Left ventricle myocardium inferior (tissue), 1 donor: ENCODE measurements at regions not wholly inside any gene's neighbourhood (a gene's known extent, or its start where the extent isn't known, plus 50 kb on each side); places are given as distances from the start of the nearest gene placed in this dataset.

Experiments used
- DNase-seq: peaks from one replicate; pipeline ENCODE4 v3.0.0-alpha.2; 2020
- H3K27ac ChIP-seq: fragments of 200-600 bp; replicated peaks from 2 replicates; pipeline ENCODE4 v1.8.0; 2021
- H3K27me3 ChIP-seq: fragments of 200-600 bp; 2 replicates; pipeline ENCODE4 v1.8.0; 2021; ENCODE audit warnings: low read depth
- H3K36me3 ChIP-seq: fragments of 200-600 bp; 2 replicates; pipeline ENCODE4 v1.8.0; 2021
- H3K4me1 ChIP-seq: fragments of 200-600 bp; 2 replicates; pipeline ENCODE4 v1.8.0; 2021
- H3K4me3 ChIP-seq: fragments of 200-600 bp; 2 replicates; pipeline ENCODE4 v1.8.0; 2021; ENCODE audit warnings: mild to moderate bottlenecking, moderate library complexity
- H3K9me3 ChIP-seq: fragments of 200-600 bp; replicated peaks from 2 replicates; pipeline ENCODE4 v1.8.0; 2021
- intact Hi-C: fragments of 100-400 bp; cut with micrococcal nuclease; formaldehyde crosslinking; loops from one replicate; pipeline ENCODE4 v1.11.0; 2022
- TF ChIP-seq, protein P1 (sequence below): fragments of 200-600 bp; IDR thresholded peaks from 2 replicates; pipeline ENCODE4 v1.8.0; 2021; ENCODE audit warnings: antibody characterized with exemption, mild to moderate bottlenecking, borderline replicate concordance
- donor health status: DM: no; HTN: yes; CAD: no; lungs with severe emphysema.

DNA sequence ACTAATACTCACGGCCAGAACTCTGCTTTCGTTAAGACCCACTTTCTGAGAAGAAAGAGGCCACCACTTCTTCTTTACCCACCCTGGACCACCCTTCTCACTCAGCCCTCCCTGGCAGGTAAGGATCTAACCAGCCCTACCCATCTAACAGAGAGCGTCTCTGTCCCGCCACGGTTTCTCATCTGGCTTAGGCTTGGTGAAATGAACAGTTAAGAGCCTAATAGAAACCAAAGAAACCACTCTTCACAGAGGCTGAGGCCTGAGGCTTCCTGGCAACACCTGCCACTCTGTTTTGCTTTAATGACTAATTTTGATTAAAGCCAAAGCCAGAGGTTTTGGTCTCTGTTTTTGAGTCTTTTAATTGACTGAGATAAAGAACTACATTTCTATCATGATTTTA is 354.1 kb upstream of the SLC30A5 start:
- intact Hi-C loops: no loop called here
- Histone ChIP-seq H3K4me3 (no peak overlapping the region), H3K27ac (no peak overlapping the region), H3K4me1 (no peaks in the 10 kb centered on the region), H3K9me3 (no peaks in the 10 kb centered on the region), H3K27me3 (no peaks in the 10 kb centered on the region), H3K36me3 (no peaks in the 10 kb centered on the region)
- TF ChIP-seq, protein P1, sequence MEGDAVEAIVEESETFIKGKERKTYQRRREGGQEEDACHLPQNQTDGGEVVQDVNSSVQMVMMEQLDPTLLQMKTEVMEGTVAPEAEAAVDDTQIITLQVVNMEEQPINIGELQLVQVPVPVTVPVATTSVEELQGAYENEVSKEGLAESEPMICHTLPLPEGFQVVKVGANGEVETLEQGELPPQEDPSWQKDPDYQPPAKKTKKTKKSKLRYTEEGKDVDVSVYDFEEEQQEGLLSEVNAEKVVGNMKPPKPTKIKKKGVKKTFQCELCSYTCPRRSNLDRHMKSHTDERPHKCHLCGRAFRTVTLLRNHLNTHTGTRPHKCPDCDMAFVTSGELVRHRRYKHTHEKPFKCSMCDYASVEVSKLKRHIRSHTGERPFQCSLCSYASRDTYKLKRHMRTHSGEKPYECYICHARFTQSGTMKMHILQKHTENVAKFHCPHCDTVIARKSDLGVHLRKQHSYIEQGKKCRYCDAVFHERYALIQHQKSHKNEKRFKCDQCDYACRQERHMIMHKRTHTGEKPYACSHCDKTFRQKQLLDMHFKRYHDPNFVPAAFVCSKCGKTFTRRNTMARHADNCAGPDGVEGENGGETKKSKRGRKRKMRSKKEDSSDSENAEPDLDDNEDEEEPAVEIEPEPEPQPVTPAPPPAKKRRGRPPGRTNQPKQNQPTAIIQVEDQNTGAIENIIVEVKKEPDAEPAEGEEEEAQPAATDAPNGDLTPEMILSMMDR: no peak
- DNase-seq: no peak

DNA sequence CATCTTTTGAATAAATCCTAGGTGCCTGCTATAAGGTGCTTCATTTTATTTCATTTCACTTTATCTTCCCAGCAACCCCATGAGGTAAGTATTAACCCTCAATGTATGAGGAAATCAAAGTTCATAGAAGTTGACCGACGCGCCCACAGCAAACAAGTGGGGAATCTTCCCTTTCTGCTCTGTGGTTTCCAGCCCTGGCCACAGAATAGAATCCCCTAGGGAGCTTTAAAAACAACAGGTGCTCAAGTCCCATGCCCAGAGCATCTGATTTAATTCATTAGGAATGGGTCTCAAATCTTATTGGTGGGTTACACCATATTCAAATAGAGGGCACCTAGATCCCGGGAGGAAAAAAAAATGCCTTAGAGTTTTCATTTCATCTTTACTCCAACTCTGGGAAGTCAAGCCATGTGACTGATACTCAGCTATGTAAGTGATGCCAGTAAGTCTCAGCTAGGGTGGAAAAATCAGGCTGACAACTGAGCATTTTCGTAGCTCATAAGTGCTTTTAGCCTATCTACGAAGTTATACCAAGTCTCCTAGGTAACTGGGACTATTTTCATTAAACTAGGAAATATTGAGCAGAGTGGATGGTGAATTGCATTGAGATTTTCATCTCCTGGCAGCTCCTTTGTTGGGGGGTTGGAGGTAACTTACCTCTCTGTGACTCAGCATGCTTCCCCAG is 353.4 kb upstream of the SLC30A5 start:
- Histone ChIP-seq H3K4me3 (no peak overlapping the region), H3K4me1 (no peaks in the 10 kb centered on the region), H3K27me3 (no peaks in the 10 kb centered on the region), H3K36me3 (no peaks in the 10 kb centered on the region), H3K27ac (no peak overlapping the region), H3K9me3 (peaks cover 4% of the 10 kb centered on the region)
- TF ChIP-seq, protein P1: no peak
- no peak for DNase-seq
- intact Hi-C loops: no loop called here

DNA sequence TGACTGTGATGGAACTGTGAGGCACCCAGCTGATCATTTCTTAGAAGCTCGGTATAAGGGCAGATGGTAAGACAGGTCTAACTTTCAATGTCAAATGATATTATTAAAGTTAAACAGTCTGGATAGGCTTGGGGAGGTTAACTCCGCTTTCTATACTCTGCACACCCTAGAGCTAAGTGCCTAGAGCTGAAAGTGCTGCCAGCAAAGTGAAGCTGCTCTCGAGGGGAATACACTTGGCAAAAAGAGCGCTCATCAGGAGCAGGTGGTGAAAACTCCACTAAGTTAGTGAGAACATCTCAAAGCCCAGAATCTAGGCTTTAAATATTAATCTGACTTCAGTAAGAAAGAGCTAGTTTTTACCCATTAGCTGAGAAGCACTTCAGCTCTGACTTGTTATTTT is 349.6 kb upstream of the SLC30A5 start:
- intact Hi-C loops: no loop called here

DNA sequence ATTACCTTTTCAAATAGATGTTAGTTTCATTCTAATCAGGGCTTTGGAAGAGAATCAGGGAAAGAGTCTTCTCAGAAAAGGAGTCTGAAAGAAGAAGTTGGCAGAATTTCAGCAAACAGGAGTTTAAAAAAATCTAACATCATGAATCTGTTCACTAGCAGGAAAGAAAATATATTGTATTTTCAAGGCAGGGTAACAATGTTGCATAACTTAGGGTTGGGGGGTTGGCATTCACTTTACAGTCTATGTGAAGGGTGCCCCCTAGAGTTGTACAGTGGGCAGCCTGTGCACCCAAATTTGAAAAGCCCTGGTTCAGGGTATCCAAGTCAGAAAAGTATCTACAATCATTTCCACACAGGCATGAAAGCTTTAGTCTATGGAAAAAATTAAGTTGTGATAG is 348.4 kb upstream of the SLC30A5 start:
- intact Hi-C loops: no loop called here
- Histone ChIP-seq H3K9me3 (peaks cover 4% of the 10 kb centered on the region), H3K4me1 (no peaks in the 10 kb centered on the region), H3K4me3 (no peak overlapping the region), H3K27me3 (no peaks in the 10 kb centered on the region), H3K36me3 (no peaks in the 10 kb centered on the region), H3K27ac (no peak overlapping the region)
- DNase-seq: no peak
- TF ChIP-seq, protein P1: peak; percentile 32

More for the DNA sequence above, 349.6 kb upstream of the SLC30A5 start:
- Histone ChIP-seq H3K27me3 (no peaks in the 10 kb centered on the region), H3K27ac (no peak overlapping the region), H3K4me3 (no peak overlapping the region), H3K9me3 (peaks cover 4% of the 10 kb centered on the region), H3K36me3 (no peaks in the 10 kb centered on the region), H3K4me1 (no peaks in the 10 kb centered on the region)
- no peak for DNase-seq
- TF ChIP-seq, protein P1: no peak

DNA sequence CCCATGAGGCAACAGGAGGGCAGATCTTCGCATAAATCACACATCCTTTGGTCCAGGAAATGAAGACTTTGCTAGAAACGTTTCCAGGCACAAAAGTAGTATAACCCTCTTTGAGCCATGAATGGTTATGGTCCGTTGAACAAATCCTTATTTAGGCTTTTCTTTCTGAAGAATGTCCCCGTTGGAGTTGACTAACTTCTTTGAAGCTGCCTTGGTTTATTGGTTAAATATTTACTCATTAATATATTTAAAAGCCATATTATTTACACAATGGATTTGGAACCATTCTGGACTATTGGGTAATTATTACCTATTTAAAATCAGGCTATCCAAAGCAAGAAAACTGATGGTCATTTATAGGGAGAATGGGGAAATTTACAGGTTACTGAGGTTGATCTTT is 347.6 kb upstream of the SLC30A5 start:
- Histone ChIP-seq H3K4me3 (no peak overlapping the region), H3K4me1 (no peaks in the 10 kb centered on the region), H3K27me3 (no peaks in the 10 kb centered on the region), H3K9me3 (peaks cover 4% of the 10 kb centered on the region), H3K36me3 (no peaks in the 10 kb centered on the region), H3K27ac (no peak overlapping the region)
- DNase-seq: no peak
- TF ChIP-seq, protein P1: no peak
- intact Hi-C loops: no loop called here
